SKM-1 treated with dmso at 0.1 percent for 144 hours (cell line): ENCODE measurements at regions not wholly inside any gene's neighbourhood (a gene's known extent, or its start where the extent isn't known, plus 50 kb on each side); places are given as distances from the start of the nearest gene placed in this dataset.
A peak's percentile ranks its signal among the peaks of the same experiment; 100 is the strongest.
"Not testable (repeated sequence)": the region's sequence is repeated elsewhere in the genome, so short reads cannot be mapped to it uniquely, and the experiment has no call there.

ENCODE experiments used
- DNase-seq: peaks from one replicate; lab custom pipeline; 2025; ENCODE audit not compliant: unreplicated experiment; lab: John Stamatoyannopoulos, UW

GRCh38 chr15:92705764-92706163 lies 50.2 kb upstream of the FAM174B start:
- DNase-seq = no peak

- no peak for DNase-seq
These were observed 50.6 kb upstream of the FAM174B start for GRCh38 chr15:92706201-92706600.

- no peak for DNase-seq
These were observed 52.4 kb upstream of the FAM174B start for GRCh38 chr15:92707880-92708551.

- DNase-seq = no peak
These were observed 53.1 kb upstream of the FAM174B start for GRCh38 chr15:92708635-92709034.

- no peak for DNase-seq
These were observed 53.7 kb upstream of the FAM174B start for GRCh38 chr15:92709110-92709790.

GRCh38 chr15:92711457-92711831 lies 55.9 kb upstream of the FAM174B start:
- no peak for DNase-seq

- DNase-seq = no peak
These were observed 58.5 kb upstream of the FAM174B start for GRCh38 chr15:92714077-92714476.

GRCh38 chr15:92714477-92715401 lies 59.2 kb upstream of the FAM174B start:
- peak; percentile 80 for DNase-seq

GRCh38 chr15:92715758-92716157 lies 60.2 kb upstream of the FAM174B start:
- no peak for DNase-seq

- DNase-seq = no peak
These were observed 63.4 kb upstream of the FAM174B start for GRCh38 chr15:92719021-92719420.

- no peak for DNase-seq
These were observed 68.6 kb upstream of the FAM174B start for GRCh38 chr15:92724144-92724543.

GRCh38 chr15:92725171-92725570 lies 69.6 kb upstream of the FAM174B start:
- no peak for DNase-seq

- DNase-seq = no peak
These were observed 72.7 kb upstream of the FAM174B start for GRCh38 chr15:92728266-92728665.

GRCh38 chr15:92733090-92733933 lies 77.7 kb upstream of the FAM174B start:
- DNase-seq = peak; percentile 81

GRCh38 chr15:92733934-92734521 lies 78.5 kb upstream of the FAM174B start:
- DNase-seq = no peak

- DNase-seq = not testable (repeated sequence)
These were observed 83.7 kb upstream of the FAM174B start for GRCh38 chr15:92739246-92739645.

GRCh38 chr15:92745845-92746271 lies 90.3 kb upstream of the FAM174B start:
- no peak for DNase-seq

GRCh38 chr15:92747047-92747446 lies 91.5 kb upstream of the FAM174B start:
- no peak for DNase-seq

- DNase-seq = no peak
These were observed 93.6 kb upstream of the FAM174B start for GRCh38 chr15:92749216-92749615.

- no peak for DNase-seq
These were observed 94.4 kb upstream of the FAM174B start for GRCh38 chr15:92749946-92750345.
